Activated CD4-positive, alpha-beta T cell treated with anti-CD3 and anti-CD28 coated beads, Interleukin-2, amount 10 ng/mL, durations not matched to agents 7 days and 5 days (primary cell): ENCODE measurements at regions not wholly inside any gene's neighbourhood (a gene's known extent, or its start where the extent isn't known, plus 50 kb on each side); places are given as distances from the start of the nearest gene placed in this dataset.

Experiments
- CTCF ChIA-PET: fragments of 350-600 bp; sonication (Branson Sonifier 250); formaldehyde crosslinking; loops from one replicate; lab custom pipeline; 2021; ENCODE audit warnings: antibody characterized with exemption; lab: Charles Lee
- POLR2A ChIA-PET: fragments of 350-600 bp; sonication (Branson Sonifier 250); formaldehyde crosslinking; loops from one replicate; lab custom pipeline; 2021; ENCODE audit warnings: antibody characterized with exemption; lab: Charles Lee
- DNase-seq: peaks from one replicate; pipeline ENCODE4 v3.0.0-alpha.2; 2020
- H3K27ac Mint-ChIP-seq: one replicate; pipeline ENCODE4 v1.8.0; 2021; ENCODE audit warnings: mild to moderate bottlenecking, moderate library complexity, mixed read lengths
- H3K27me3 Mint-ChIP-seq: one replicate; pipeline ENCODE4 v1.8.0; 2021; ENCODE audit warnings: mixed read lengths
- H3K36me3 Mint-ChIP-seq: one replicate; pipeline ENCODE4 v1.8.0; 2021; ENCODE audit warnings: low read depth, mixed read lengths
- H3K4me1 Mint-ChIP-seq: one replicate; pipeline ENCODE4 v1.8.0; 2021; ENCODE audit warnings: mixed read lengths
- H3K4me3 Mint-ChIP-seq: one replicate; pipeline ENCODE4 v1.8.0; 2021; ENCODE audit warnings: mild to moderate bottlenecking, moderate library complexity, mixed read lengths
- H3K9me3 Mint-ChIP-seq: one replicate; pipeline ENCODE4 v1.8.0; 2021; ENCODE audit warnings: mixed read lengths

GRCh38 chr4:113826421-113826820 is 64.9 kb upstream of the CAMK2D start:
- no peak for DNase-seq
- H3K27me3 Mint-ChIP-seq = no peaks in the 10 kb centered on the region
- H3K36me3 Mint-ChIP-seq = no peaks in the 10 kb centered on the region
- no peak overlapping the region for H3K27ac Mint-ChIP-seq
- no peak overlapping the region for H3K4me3 Mint-ChIP-seq
- no peaks in the 10 kb centered on the region for H3K9me3 Mint-ChIP-seq
- POLR2A ChIA-PET = no interaction called here
- H3K4me1 Mint-ChIP-seq = peaks cover 32% of the 10 kb centered on the region
- CTCF ChIA-PET = interaction anchor here (1.0 kb wide), 1 partner anchor 10 kb away, joined by 3 read pairs; no protein-coding TSS in a partner anchor

- Mint-ChIP-seq H3K4me1 (peaks cover 32% of the 10 kb centered on the region), H3K27ac (peak overlapping the region; percentile 63), H3K27me3 (no peaks in the 10 kb centered on the region), H3K36me3 (no peaks in the 10 kb centered on the region), H3K4me3 (no peak overlapping the region), H3K9me3 (no peaks in the 10 kb centered on the region)
- ChIA-PET CTCF (interaction anchor here (1.4 to 1.6 kb wide), 2 partner anchors 19 to 36 kb away, joined by 3 to 5 read pairs; no protein-coding TSS in a partner anchor), POLR2A (no interaction called here)
- peak; percentile 45 for DNase-seq
These were observed 63.7 kb upstream of the CAMK2D start for GRCh38 chr4:113825272-113825671.

GRCh38 chr4:113824396-113824795 is 62.9 kb upstream of the CAMK2D start:
- ChIA-PET POLR2A (no interaction called here), CTCF (interaction anchor here (1.4 to 1.6 kb wide), 2 partner anchors 19 to 37 kb away, joined by 3 to 5 read pairs; no protein-coding TSS in a partner anchor)
- no peaks in the 10 kb centered on the region for H3K36me3 Mint-ChIP-seq
- H3K4me1 Mint-ChIP-seq = peaks cover 32% of the 10 kb centered on the region
- no peak overlapping the region for H3K27ac Mint-ChIP-seq
- H3K9me3 Mint-ChIP-seq = no peaks in the 10 kb centered on the region
- no peaks in the 10 kb centered on the region for H3K27me3 Mint-ChIP-seq
- no peak overlapping the region for H3K4me3 Mint-ChIP-seq
- DNase-seq = no peak

- no peaks in the 10 kb centered on the region for H3K27me3 Mint-ChIP-seq
- no peaks in the 10 kb centered on the region for H3K36me3 Mint-ChIP-seq
- DNase-seq = no peak
- ChIA-PET CTCF (no interaction called here), POLR2A (no interaction called here)
- no peaks in the 10 kb centered on the region for H3K9me3 Mint-ChIP-seq
- H3K4me3 Mint-ChIP-seq = no peak overlapping the region
- H3K4me1 Mint-ChIP-seq = peaks cover 32% of the 10 kb centered on the region
- no peak overlapping the region for H3K27ac Mint-ChIP-seq
These were observed 61.7 kb upstream of the CAMK2D start for GRCh38 chr4:113823291-113823659.

GRCh38 chr4:113822555-113823290 is 61.2 kb upstream of the CAMK2D start:
- no peaks in the 10 kb centered on the region for H3K36me3 Mint-ChIP-seq
- DNase-seq = no peak
- ChIA-PET CTCF (interaction anchor here (0.7 kb wide), 1 partner anchor 337 kb away, joined by 3 read pairs; no protein-coding TSS in a partner anchor), POLR2A (no interaction called here)
- no peak overlapping the region for H3K27ac Mint-ChIP-seq
- H3K27me3 Mint-ChIP-seq = no peaks in the 10 kb centered on the region
- no peaks in the 10 kb centered on the region for H3K9me3 Mint-ChIP-seq
- no peak overlapping the region for H3K4me3 Mint-ChIP-seq
- H3K4me1 Mint-ChIP-seq = peaks cover 32% of the 10 kb centered on the region

- POLR2A ChIA-PET = no interaction called here
- H3K4me1 Mint-ChIP-seq = peaks cover 32% of the 10 kb centered on the region
These were observed 60.3 kb upstream of the CAMK2D start for GRCh38 chr4:113821856-113822255.

GRCh38 chr4:113820108-113820507 is 58.6 kb upstream of the CAMK2D start:
- CTCF ChIA-PET = no interaction called here
- H3K9me3 Mint-ChIP-seq = peaks cover 3% of the 10 kb centered on the region
- H3K4me3 Mint-ChIP-seq = no peak overlapping the region

More at GRCh38 chr4:113821856-113822255, 60.3 kb upstream of the CAMK2D start:
- CTCF ChIA-PET = interaction anchor here (0.7 kb wide), 1 partner anchor 338 kb away, joined by 3 read pairs; no protein-coding TSS in a partner anchor
- DNase-seq = no peak
- Mint-ChIP-seq H3K36me3 (no peaks in the 10 kb centered on the region), H3K4me3 (no peak overlapping the region), H3K27ac (no peak overlapping the region), H3K27me3 (no peaks in the 10 kb centered on the region), H3K9me3 (peaks cover 3% of the 10 kb centered on the region)

GRCh38 chr4:113815826-113816225 is 54.3 kb upstream of the CAMK2D start:
- H3K4me3 Mint-ChIP-seq = no peak overlapping the region
- DNase-seq = no peak
- no peaks in the 10 kb centered on the region for H3K4me1 Mint-ChIP-seq
- no peaks in the 10 kb centered on the region for H3K36me3 Mint-ChIP-seq
- ChIA-PET POLR2A (no interaction called here), CTCF (no interaction called here)
- no peak overlapping the region for H3K27ac Mint-ChIP-seq
- peaks cover 3% of the 10 kb centered on the region for H3K9me3 Mint-ChIP-seq
- H3K27me3 Mint-ChIP-seq = no peaks in the 10 kb centered on the region

More at GRCh38 chr4:113820108-113820507, 58.6 kb upstream of the CAMK2D start:
- Mint-ChIP-seq H3K27ac (no peak overlapping the region), H3K4me1 (peaks cover 21% of the 10 kb centered on the region), H3K27me3 (no peaks in the 10 kb centered on the region), H3K36me3 (no peaks in the 10 kb centered on the region)
- POLR2A ChIA-PET = no interaction called here
- DNase-seq = no peak

- H3K36me3 Mint-ChIP-seq = no peaks in the 10 kb centered on the region
- H3K4me1 Mint-ChIP-seq = no peaks in the 10 kb centered on the region
- H3K4me3 Mint-ChIP-seq = no peak overlapping the region
- ChIA-PET POLR2A (no interaction called here), CTCF (interaction anchor here (0.6 kb wide), 1 partner anchor 11 kb away, joined by 3 read pairs; no protein-coding TSS in a partner anchor)
- no peaks in the 10 kb centered on the region for H3K27me3 Mint-ChIP-seq
- DNase-seq = no peak
- no peaks in the 10 kb centered on the region for H3K9me3 Mint-ChIP-seq
- H3K27ac Mint-ChIP-seq = no peak overlapping the region
These were observed 49.8 kb upstream of the CAMK2D start for GRCh38 chr4:113811359-113811758.
